Thoracic aorta (tissue), 2 donors: ENCODE measurements at regions not wholly inside any gene's neighbourhood (a gene's known extent, or its start where the extent isn't known, plus 50 kb on each side); places are given as distances from the start of the nearest gene placed in this dataset.

ENCODE experiments used
- ATAC-seq: fragments of 150-250 bp; one replicate; pipeline ENCODE4 v1.8.0; 2017; ENCODE audit warnings: low read depth; ENCODE audit not compliant: insufficient number of reproducible peaks, low FRiP score
- DNase-seq: peaks from one replicate; pipeline ENCODE4 v3.0.0-alpha.2; 2020; ENCODE audit warnings: low spot score
- H3K27ac ChIP-seq, 2 donors: fragments of 200-600 bp; sonication (generic); 1 replicate in 1 of 2; 2 replicates in 1 of 2; pipeline ENCODE4 v1.5.1; 2016; ENCODE audit warnings: mild to moderate bottlenecking in 2 of 2, moderate library complexity in 2 of 2
- H3K27me3 ChIP-seq: fragments of 200-600 bp; sonication (generic); replicated peaks from 2 replicates; pipeline ENCODE4 v1.6.0; 2016; ENCODE audit warnings: mild to moderate bottlenecking; ENCODE audit not compliant: insufficient read depth
- H3K36me3 ChIP-seq: fragments of 200-600 bp; sonication (generic); one replicate; pipeline ENCODE4 v1.5.1; 2016
- H3K4me1 ChIP-seq, 2 donors: fragments of 200-600 bp; sonication (generic); 1 replicate in 1 of 2; 2 replicates in 1 of 2; pipeline versions ENCODE4 v1.5.1 to v1.6.0; 2016; ENCODE audit warnings: low read depth in 2 of 2, mild to moderate bottlenecking in 1 of 2; ENCODE audit not compliant: control insufficient read depth in 1 of 2
- H3K4me3 ChIP-seq: fragments of 200-600 bp; sonication (generic); 2 replicates; pipeline ENCODE4 v1.5.1; 2016; ENCODE audit warnings: mild to moderate bottlenecking
- H3K9me3 ChIP-seq: fragments of 200-600 bp; sonication (generic); 2 replicates; pipeline ENCODE4 v1.5.1; 2016
- CTCF ChIP-seq: fragments of 200-600 bp; sonication (generic); IDR thresholded peaks from one replicate; pipeline ENCODE4 v1.5.1; 2019; ENCODE audit warnings: antibody characterized with exemption

GRCh38 chr2:64768491-64769005 lies 114.8 kb upstream of the SERTAD2 start:
- peak overlapping the region; percentile 92 for H3K4me3 ChIP-seq
- DNase-seq = no peak
- no peaks in the 10 kb centered on the region for H3K9me3 ChIP-seq
- peak overlapping the region; percentile 97 to 100 for H3K27ac ChIP-seq
- no peak for TF ChIP-seq CTCF
- H3K4me1 ChIP-seq = peaks cover 4 to 12% of the 10 kb centered on the region in 2 donors
- no peaks in the 10 kb centered on the region for H3K27me3 ChIP-seq
- H3K36me3 ChIP-seq = no peaks in the 10 kb centered on the region
- ATAC-seq = no peak

GRCh38 chr2:64769392-64770044 lies 115.8 kb upstream of the SERTAD2 start:
- no peak for ATAC-seq
- no peak overlapping the region for H3K4me3 ChIP-seq
- no peaks in the 10 kb centered on the region for H3K36me3 ChIP-seq
- H3K4me1 ChIP-seq = peaks cover 4 to 12% of the 10 kb centered on the region in 2 donors
- no peak overlapping the region for H3K27ac ChIP-seq
- no peak for DNase-seq
- H3K9me3 ChIP-seq = no peaks in the 10 kb centered on the region
- H3K27me3 ChIP-seq = no peaks in the 10 kb centered on the region
- no peak for TF ChIP-seq CTCF

GRCh38 chr2:64770137-64770780 lies 116.5 kb upstream of the SERTAD2 start:
- DNase-seq (no peak), ATAC-seq (no peak)
- Histone ChIP-seq H3K4me1 (peaks cover 4 to 12% of the 10 kb centered on the region in 2 donors), H3K36me3 (no peaks in the 10 kb centered on the region), H3K9me3 (peaks cover 2% of the 10 kb centered on the region), H3K27me3 (no peaks in the 10 kb centered on the region), H3K4me3 (no peak overlapping the region), H3K27ac (no peak overlapping the region)
- no peak for TF ChIP-seq CTCF

GRCh38 chr2:64770781-64771334 lies 117.1 kb upstream of the SERTAD2 start:
- no peak overlapping the region for H3K27ac ChIP-seq
- DNase-seq = no peak
- H3K36me3 ChIP-seq = no peaks in the 10 kb centered on the region
- no peak overlapping the region for H3K4me3 ChIP-seq
- ATAC-seq = no peak
- TF ChIP-seq CTCF = no peak
- H3K4me1 ChIP-seq = peaks cover 4 to 12% of the 10 kb centered on the region in 2 donors
- peaks cover 6% of the 10 kb centered on the region for H3K9me3 ChIP-seq
- no peaks in the 10 kb centered on the region for H3K27me3 ChIP-seq

- ATAC-seq = no peak
- H3K27ac ChIP-seq = no peak overlapping the region
These were observed 118.0 kb upstream of the SERTAD2 start for GRCh38 chr2:64771737-64772136.

More at GRCh38 chr2:64771737-64772136, 118.0 kb upstream of the SERTAD2 start:
- peaks cover under 1 to 9% of the 10 kb centered on the region in 2 donors for H3K4me1 ChIP-seq
- peaks cover 6% of the 10 kb centered on the region for H3K9me3 ChIP-seq
- DNase-seq = no peak
- TF ChIP-seq CTCF = no peak
- no peak overlapping the region for H3K4me3 ChIP-seq
- H3K36me3 ChIP-seq = no peaks in the 10 kb centered on the region
- H3K27me3 ChIP-seq = no peaks in the 10 kb centered on the region
